ENCODE measurements at regions not wholly inside any gene's neighbourhood (a gene's known extent, or its start where the extent isn't known, plus 50 kb on each side); places are given as distances from the start of the nearest gene placed in this dataset.

- intact Hi-C loops (cut with micrococcal nuclease), result no loop called here
- peaks cover 15% of the 10 kb centered on the region for H3K4me1 Mint-ChIP-seq (ENCODE audit: low read depth)
- no peak overlapping the region for H3K27ac Mint-ChIP-seq
- no peaks in the 10 kb centered on the region for H3K36me3 Mint-ChIP-seq (ENCODE audit: low read depth)
- DNase-seq (ENCODE audit: low spot score), result no peak
- H3K27me3 Mint-ChIP-seq (ENCODE audit: low read depth), result peaks cover 3% of the 10 kb centered on the region
- H3K9me3 Mint-ChIP-seq, result peaks cover 8% of the 10 kb centered on the region
- no peak overlapping the region for H3K4me3 Mint-ChIP-seq (ENCODE audit: low read depth)
Measured at GRCh38 chr3:31011380-31011779, 116.9 kb upstream of the GADL1 start.

GRCh38 chr3:31013090-31013489, 118.6 kb upstream of the GADL1 start:
- peaks cover 8% of the 10 kb centered on the region for H3K9me3 Mint-ChIP-seq
- peaks cover 18% of the 10 kb centered on the region for H3K4me1 Mint-ChIP-seq (ENCODE audit: low read depth)
- H3K36me3 Mint-ChIP-seq (ENCODE audit: low read depth), result no peaks in the 10 kb centered on the region
- H3K4me3 Mint-ChIP-seq (ENCODE audit: low read depth), result no peak overlapping the region
- DNase-seq (ENCODE audit: low spot score), result no peak
- no peak overlapping the region for H3K27ac Mint-ChIP-seq
- peaks cover 8% of the 10 kb centered on the region for H3K27me3 Mint-ChIP-seq (ENCODE audit: low read depth)
- intact Hi-C loops (cut with micrococcal nuclease), result no loop called here

DNA sequence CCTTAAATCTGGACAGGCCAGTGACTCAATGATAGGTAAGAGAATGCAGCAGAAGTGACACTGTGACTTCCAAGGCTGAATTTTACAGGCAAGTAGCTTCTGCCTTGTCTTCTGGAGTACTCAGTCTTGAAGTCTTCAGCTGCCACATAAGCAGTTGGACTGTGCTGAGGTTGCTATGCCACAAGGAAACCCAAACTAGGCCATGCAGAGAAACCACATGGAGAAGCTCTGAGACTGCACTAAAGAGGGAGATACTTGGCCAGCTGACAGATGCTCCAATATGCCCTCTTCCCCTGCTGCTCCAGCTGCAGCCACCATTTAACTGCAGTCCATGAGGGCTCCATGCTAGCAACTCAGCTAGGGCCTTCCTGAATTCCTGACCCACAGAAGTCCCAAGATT, 119.4 kb upstream of the GADL1 start:
- Mint-ChIP-seq H3K9me3 (peaks cover 3% of the 10 kb centered on the region), H3K27ac (no peak overlapping the region), H3K4me3 (ENCODE audit: low read depth) (no peak overlapping the region), H3K36me3 (ENCODE audit: low read depth) (no peaks in the 10 kb centered on the region), H3K4me1 (ENCODE audit: low read depth) (peaks cover 18% of the 10 kb centered on the region), H3K27me3 (ENCODE audit: low read depth) (peaks cover 8% of the 10 kb centered on the region)
- intact Hi-C loops (cut with micrococcal nuclease), result no loop called here
- DNase-seq (ENCODE audit: low spot score), result no peak

DNA sequence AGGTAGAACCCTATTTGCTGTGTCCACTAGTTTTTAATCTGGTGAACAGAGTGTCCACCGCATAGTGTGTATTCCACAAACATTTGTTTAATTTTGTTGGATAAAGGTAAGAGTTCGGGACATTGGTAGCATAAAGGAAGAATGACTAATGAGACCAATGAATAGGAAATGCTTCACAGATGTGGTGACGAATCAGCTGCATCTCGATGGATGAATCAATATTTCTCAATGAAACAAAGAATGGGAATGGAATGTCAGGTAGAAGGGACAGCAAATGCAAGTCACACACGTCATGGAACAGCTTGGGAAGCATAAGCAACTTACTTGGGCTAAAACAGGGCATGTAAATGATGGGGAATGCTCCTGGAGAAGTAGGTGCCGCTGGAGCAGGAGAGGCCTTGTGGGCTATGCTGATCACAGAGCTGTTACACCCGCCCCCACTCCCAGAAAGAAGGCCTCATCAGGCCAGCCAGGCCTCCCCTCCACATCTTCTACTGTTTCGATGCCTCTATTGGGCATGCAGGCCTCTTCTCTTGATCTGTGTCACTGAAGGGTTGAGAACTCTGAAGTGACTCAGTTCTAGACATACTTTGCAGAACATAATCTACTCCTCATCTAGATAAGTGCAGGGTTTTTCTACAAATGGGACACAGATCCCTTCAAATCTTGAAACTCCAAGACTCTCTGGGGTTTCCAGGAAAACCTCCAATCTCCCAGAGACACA, 120.0 kb upstream of the GADL1 start:
- intact Hi-C loops (cut with micrococcal nuclease), result no loop called here
- H3K4me1 Mint-ChIP-seq (ENCODE audit: low read depth), result peaks cover 15% of the 10 kb centered on the region
- H3K4me3 Mint-ChIP-seq (ENCODE audit: low read depth), result no peak overlapping the region
- no peak overlapping the region for H3K27ac Mint-ChIP-seq
- DNase-seq (ENCODE audit: low spot score), result no peak
- peaks cover 8% of the 10 kb centered on the region for H3K27me3 Mint-ChIP-seq (ENCODE audit: low read depth)
- no peaks in the 10 kb centered on the region for H3K36me3 Mint-ChIP-seq (ENCODE audit: low read depth)
- no peaks in the 10 kb centered on the region for H3K9me3 Mint-ChIP-seq

DNA sequence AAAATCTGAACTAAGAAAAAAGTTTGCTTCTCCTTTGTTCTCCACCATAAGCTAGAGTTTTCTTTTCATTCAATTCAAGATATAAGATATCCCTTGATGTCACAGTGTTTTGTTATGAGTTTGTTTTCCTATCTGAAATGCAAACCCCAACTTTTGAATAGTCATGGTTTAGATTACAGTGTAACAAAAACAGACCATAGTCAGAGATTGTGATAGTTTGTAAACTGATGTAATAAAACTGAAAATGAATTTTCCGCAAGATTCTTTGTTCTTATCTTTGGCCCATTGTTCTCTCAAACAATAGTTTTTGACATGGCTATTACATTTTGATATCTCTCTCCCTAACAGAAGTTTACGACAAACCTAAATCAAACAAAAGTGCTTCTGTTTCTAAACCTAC, 121.7 kb upstream of the GADL1 start:
- Mint-ChIP-seq H3K27me3 (ENCODE audit: low read depth) (peaks cover 9% of the 10 kb centered on the region), H3K36me3 (ENCODE audit: low read depth) (no peaks in the 10 kb centered on the region), H3K4me3 (ENCODE audit: low read depth) (no peak overlapping the region), H3K27ac (no peak overlapping the region), H3K9me3 (no peaks in the 10 kb centered on the region), H3K4me1 (ENCODE audit: low read depth) (peaks cover 15% of the 10 kb centered on the region)
- intact Hi-C loops (cut with micrococcal nuclease), result loop anchor here (1.0 kb wide), 1 partner anchor 86 kb away; no protein-coding TSS in a partner anchor
- no peak for DNase-seq (ENCODE audit: low spot score)

- intact Hi-C loops (cut with micrococcal nuclease), result no loop called here
- Mint-ChIP-seq H3K27ac (no peak overlapping the region), H3K36me3 (ENCODE audit: low read depth) (no peaks in the 10 kb centered on the region), H3K9me3 (peaks cover 4% of the 10 kb centered on the region), H3K4me3 (ENCODE audit: low read depth) (no peak overlapping the region), H3K4me1 (ENCODE audit: low read depth) (no peaks in the 10 kb centered on the region), H3K27me3 (ENCODE audit: low read depth) (peaks cover 4% of the 10 kb centered on the region)
- no peak for DNase-seq (ENCODE audit: low spot score)
Measured at GRCh38 chr3:31022716-31023115, 128.3 kb upstream of the GADL1 start.

DNA sequence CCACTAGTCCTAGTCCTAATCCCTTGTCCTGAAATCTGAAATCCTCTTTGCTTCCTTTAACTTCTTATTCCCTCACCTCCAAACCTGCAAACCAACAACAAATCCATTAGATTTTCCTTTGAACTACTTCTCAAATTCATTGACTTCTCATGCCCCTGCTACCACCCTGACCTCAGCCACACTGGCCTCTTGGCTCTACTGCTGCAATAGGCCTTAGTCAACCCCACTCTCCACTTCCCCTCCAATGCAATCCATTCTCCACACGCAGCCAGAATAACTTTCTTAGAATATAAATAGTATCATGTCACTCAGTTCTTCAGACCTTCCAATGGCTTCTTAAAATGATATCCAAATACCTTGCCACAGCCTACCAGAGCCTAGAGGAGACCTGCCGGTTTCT, 131.1 kb upstream of the GADL1 start:
- Mint-ChIP-seq H3K27me3 (ENCODE audit: low read depth) (no peaks in the 10 kb centered on the region), H3K27ac (no peak overlapping the region), H3K36me3 (ENCODE audit: low read depth) (no peaks in the 10 kb centered on the region), H3K9me3 (peaks cover 8% of the 10 kb centered on the region), H3K4me3 (ENCODE audit: low read depth) (no peak overlapping the region), H3K4me1 (ENCODE audit: low read depth) (no peaks in the 10 kb centered on the region)
- intact Hi-C loops (cut with micrococcal nuclease), result no loop called here
- DNase-seq (ENCODE audit: low spot score), result no peak

DNA sequence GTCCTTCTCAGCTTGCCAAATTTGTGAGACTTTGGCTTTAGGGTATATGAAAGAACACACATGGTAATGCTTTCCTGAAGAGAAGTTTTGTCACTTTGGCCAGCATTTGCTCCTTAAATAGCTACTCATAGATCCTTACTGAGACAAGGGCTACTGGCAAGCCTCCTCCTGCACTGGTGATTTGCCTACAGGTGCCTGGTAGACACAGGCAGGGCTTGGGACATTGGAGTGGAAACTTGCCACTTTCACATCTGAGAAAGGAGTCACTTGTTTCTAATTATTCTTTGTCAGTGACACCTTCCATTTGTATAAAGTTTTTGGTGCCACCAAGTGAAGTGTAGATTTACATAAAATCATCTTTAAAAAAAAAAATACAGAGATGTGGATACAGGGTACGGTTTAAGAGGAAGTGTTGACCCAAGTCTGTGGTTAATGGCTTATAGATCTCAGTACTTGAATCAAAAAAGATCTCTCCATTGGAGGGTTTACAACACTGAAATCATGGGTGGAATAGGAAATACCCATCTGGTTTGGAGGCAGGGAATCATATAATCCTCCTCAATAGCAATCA, 132.8 kb upstream of the GADL1 start:
- Mint-ChIP-seq H3K27ac (no peak overlapping the region), H3K36me3 (ENCODE audit: low read depth) (no peaks in the 10 kb centered on the region), H3K4me1 (ENCODE audit: low read depth) (no peaks in the 10 kb centered on the region), H3K27me3 (ENCODE audit: low read depth) (no peaks in the 10 kb centered on the region), H3K9me3 (peaks cover 8% of the 10 kb centered on the region), H3K4me3 (ENCODE audit: low read depth) (no peak overlapping the region)
- intact Hi-C loops (cut with micrococcal nuclease), result no loop called here
- no peak for DNase-seq (ENCODE audit: low spot score)

GRCh38 chr3:31027914-31028313, 133.5 kb upstream of the GADL1 start:
- Mint-ChIP-seq H3K27ac (no peak overlapping the region), H3K4me1 (ENCODE audit: low read depth) (no peaks in the 10 kb centered on the region), H3K9me3 (peaks cover 8% of the 10 kb centered on the region), H3K36me3 (ENCODE audit: low read depth) (no peaks in the 10 kb centered on the region), H3K27me3 (ENCODE audit: low read depth) (no peaks in the 10 kb centered on the region), H3K4me3 (ENCODE audit: low read depth) (no peak overlapping the region)
- no peak for DNase-seq (ENCODE audit: low spot score)
- intact Hi-C loops (cut with micrococcal nuclease), result no loop called here

- Mint-ChIP-seq H3K4me1 (ENCODE audit: low read depth) (no peaks in the 10 kb centered on the region), H3K27me3 (ENCODE audit: low read depth) (no peaks in the 10 kb centered on the region), H3K4me3 (ENCODE audit: low read depth) (no peak overlapping the region), H3K36me3 (ENCODE audit: low read depth) (no peaks in the 10 kb centered on the region), H3K9me3 (peaks cover 8% of the 10 kb centered on the region), H3K27ac (no peak overlapping the region)
- intact Hi-C loops (cut with micrococcal nuclease), result no loop called here
- no peak for DNase-seq (ENCODE audit: low spot score)
Measured at GRCh38 chr3:31028766-31029165, 134.3 kb upstream of the GADL1 start.

DNA sequence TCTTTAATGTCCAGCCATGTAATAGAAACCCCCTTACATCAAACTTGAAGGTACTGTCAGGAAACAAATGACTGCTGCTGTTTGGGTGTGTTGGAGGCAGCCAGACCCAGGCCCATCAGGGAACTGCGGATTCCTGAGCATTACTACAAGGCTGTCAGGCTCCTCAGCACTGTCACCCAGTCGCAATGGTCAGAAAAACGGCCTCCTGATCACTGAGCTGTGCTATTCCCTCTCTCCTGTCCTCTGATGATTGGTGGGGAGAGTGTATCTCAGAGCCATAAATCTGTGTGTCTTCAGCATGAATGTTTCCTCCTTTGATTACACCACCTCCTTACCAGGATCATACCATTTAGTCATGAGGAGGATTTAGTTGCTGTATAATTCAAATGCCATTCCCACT, 135.2 kb upstream of the GADL1 start:
- peaks cover 1% of the 10 kb centered on the region for H3K27me3 Mint-ChIP-seq (ENCODE audit: low read depth)
- no peaks in the 10 kb centered on the region for H3K36me3 Mint-ChIP-seq (ENCODE audit: low read depth)
- DNase-seq (ENCODE audit: low spot score), result no peak
- no peak overlapping the region for H3K4me3 Mint-ChIP-seq (ENCODE audit: low read depth)
- intact Hi-C loops (cut with micrococcal nuclease), result no loop called here
- no peaks in the 10 kb centered on the region for H3K4me1 Mint-ChIP-seq (ENCODE audit: low read depth)
- H3K27ac Mint-ChIP-seq, result no peak overlapping the region
- H3K9me3 Mint-ChIP-seq, result peaks cover 8% of the 10 kb centered on the region

DNA sequence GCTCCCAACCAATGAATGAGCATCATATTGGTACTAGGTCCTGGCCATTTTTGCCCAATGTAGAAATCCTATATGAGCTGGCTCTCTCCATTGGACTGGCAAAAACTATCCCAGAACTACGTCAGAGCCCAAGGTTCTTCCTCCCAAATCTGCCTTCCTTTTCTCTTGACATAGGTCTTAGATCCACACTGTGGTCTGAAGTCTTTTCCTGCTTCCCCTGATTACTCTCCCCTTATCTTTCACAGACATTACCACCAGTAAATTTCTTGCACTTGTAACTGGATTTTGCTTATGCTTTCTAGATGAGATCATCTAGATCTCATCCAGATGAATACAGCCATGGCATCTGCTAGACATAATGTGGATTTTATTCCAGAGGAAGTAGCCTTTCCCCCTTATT, 141.2 kb upstream of the GADL1 start:
- intact Hi-C loops (cut with micrococcal nuclease), result no loop called here
- no peaks in the 10 kb centered on the region for H3K36me3 Mint-ChIP-seq (ENCODE audit: low read depth)
- no peak for DNase-seq (ENCODE audit: low spot score)
- H3K27ac Mint-ChIP-seq, result no peak overlapping the region
- no peak overlapping the region for H3K4me3 Mint-ChIP-seq (ENCODE audit: low read depth)
- H3K4me1 Mint-ChIP-seq (ENCODE audit: low read depth), result no peaks in the 10 kb centered on the region
- peaks cover 1% of the 10 kb centered on the region for H3K27me3 Mint-ChIP-seq (ENCODE audit: low read depth)
- no peaks in the 10 kb centered on the region for H3K9me3 Mint-ChIP-seq

GRCh38 chr3:31038086-31038739, 143.8 kb upstream of the GADL1 start:
- H3K27me3 Mint-ChIP-seq (ENCODE audit: low read depth), result peaks cover 1% of the 10 kb centered on the region
- intact Hi-C loops (cut with micrococcal nuclease), result no loop called here
- H3K36me3 Mint-ChIP-seq (ENCODE audit: low read depth), result no peaks in the 10 kb centered on the region
- no peak overlapping the region for H3K27ac Mint-ChIP-seq
- no peak for DNase-seq (ENCODE audit: low spot score)
- peaks cover 4% of the 10 kb centered on the region for H3K9me3 Mint-ChIP-seq
- H3K4me1 Mint-ChIP-seq (ENCODE audit: low read depth), result no peaks in the 10 kb centered on the region
- no peak overlapping the region for H3K4me3 Mint-ChIP-seq (ENCODE audit: low read depth)

Measured in activated T-helper 2 cell treated with anti-CD3 and anti-CD28 coated beads, Interferon-gamma antibody, Interleukin-2, Interleukin-4, amounts not matched to agents 10 μg/mL and 5 μg/mL and 100 μg/mL, durations not matched to agents 14 hours and 24 hours and 36 hours (primary cell).